HG02588 (cell line): ENCODE measurements at regions not wholly inside any gene's neighbourhood (a gene's known extent, or its start where the extent isn't known, plus 50 kb on each side); places are given as distances from the start of the nearest gene placed in this dataset.

Source experiments
- ATAC-seq: cut with Tn5 transposase; IDR thresholded peaks from one replicate; pipeline ENCODE4 v1.9.1; 2021; ENCODE audit warnings: mild to moderate bottlenecking, moderate library complexity; ENCODE audit not compliant: unreplicated experiment

DNA sequence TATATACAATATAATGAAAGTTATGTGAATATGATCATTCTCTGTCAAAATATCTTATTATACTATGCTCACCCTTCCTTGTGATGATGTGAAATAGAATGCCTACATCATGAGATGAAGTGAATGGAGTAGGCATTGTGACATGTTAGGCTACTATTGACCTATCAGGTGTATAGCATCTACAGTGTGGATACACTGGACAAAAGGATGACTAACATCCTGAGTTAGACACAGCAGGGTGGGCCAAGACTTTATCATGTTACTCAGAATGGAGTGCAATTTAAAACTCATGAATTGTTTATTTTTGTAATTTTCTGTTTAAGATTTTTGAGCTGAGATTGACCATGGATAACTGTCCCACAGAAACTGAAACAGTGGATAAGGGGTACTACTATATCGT lies 53.4 kb upstream of the NAV3 start:
- ATAC-seq: no peak

DNA sequence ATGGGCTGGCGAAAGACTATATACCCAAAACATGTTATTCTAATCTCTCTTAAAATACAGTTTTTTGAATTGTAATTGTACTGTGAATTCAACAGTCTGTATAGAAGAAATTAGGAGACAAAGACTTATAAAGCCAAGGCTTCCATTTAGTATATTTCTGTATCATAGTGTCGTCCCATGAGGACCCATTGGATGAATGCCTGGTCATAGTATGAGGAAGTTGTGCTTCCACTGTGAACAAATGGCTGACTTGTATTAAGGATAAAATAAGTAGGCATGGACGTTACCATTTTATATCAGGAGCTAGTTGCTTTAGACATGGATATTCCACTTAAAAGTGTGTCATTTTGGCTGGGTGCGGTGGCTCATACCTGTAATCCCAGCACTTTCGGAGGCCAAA lies 55.9 kb upstream of the NAV3 start:
- ATAC-seq: no peak

- ATAC-seq: no peak
These were observed 57.9 kb upstream of the NAV3 start for GRCh38 chr12:77772676-77773298.

DNA sequence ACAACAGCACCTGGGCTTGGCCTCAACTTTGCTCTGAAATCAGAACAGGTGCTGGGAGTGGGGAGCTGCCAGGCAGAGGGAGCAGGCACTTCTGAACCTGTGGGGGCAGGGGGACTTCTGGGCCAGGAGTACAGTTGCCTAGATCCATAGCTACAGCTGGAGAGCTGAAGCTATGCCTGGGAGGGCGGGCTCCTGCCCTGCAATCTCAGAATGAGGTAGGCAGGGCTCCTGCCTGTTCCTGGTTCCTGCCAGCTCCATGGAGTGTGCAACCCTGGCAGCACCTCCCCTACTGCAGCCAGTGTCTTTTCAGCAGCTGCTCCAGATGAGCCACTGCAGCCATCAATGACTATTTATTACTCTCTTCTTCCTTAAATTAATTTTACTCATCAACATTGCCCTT lies 62.1 kb upstream of the NAV3 start:
- no peak for ATAC-seq

GRCh38 chr12:77767756-77768343 lies 62.8 kb upstream of the NAV3 start:
- ATAC-seq: no peak

- ATAC-seq: no peak
These were observed 63.4 kb upstream of the NAV3 start for GRCh38 chr12:77767335-77767734.

GRCh38 chr12:77766224-77766623 lies 64.5 kb upstream of the NAV3 start:
- no peak for ATAC-seq

DNA sequence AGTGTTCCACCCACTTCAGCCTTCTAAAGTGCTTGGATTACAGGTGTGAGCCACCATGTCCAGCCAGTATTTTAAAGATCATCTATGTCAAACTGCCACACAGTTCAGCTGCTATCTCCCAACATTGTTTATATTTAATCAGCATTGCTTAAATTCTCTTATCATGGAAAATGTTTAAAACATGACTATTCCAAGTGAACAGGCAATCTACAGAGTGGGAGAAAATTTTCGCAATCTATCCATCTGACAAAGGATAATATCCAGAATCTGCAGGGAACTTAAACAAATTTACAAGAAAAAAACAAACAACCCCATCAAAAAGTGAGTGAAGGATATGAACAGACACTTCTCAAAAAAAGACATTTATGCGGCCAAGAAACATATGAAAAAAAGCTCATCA lies 69.4 kb upstream of the NAV3 start:
- no peak for ATAC-seq

GRCh38 chr12:77760271-77761025 lies 70.2 kb upstream of the NAV3 start:
- ATAC-seq: no peak

DNA sequence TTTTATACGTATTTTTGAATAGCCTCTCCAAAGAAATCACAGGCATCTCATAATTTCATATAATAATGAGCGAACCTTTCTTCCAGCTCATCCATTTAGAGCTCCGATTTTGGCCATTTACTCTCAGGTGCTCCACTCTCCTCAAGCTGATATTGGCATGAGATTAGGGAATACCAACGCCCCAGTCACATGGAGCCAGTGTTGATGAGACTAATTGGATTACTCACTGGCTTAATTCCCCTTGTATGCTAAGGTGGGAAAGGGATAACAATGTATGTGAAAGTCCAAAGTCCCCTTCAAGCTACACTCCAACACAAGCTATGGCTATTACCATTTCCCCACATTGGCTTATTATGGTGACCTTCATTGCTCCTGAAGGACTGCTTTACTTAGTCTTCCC lies 76.6 kb upstream of the NAV3 start:
- ATAC-seq: no peak

GRCh38 chr12:77751939-77752338 lies 78.8 kb upstream of the NAV3 start:
- no peak for ATAC-seq

DNA sequence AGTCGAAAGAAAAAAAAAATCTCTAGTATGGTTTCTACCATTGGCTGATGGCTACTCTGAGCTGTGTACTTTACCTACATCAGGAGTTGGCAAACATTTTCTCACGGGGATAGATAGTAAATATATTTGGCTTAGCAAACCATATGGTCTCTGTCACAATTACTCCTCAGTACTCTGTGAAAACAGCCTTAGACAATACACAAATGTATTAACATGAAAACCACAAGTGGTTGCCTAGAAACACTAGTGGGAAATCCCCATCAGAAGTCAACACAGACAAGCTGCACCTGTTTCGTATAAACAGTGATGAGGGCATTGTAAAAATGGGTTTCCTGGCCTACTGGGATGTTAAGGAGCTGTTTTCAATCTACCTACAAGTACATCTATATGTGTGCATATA lies 84.6 kb upstream of the NAV3 start:
- ATAC-seq: peak; percentile 100

GRCh38 chr12:77745624-77746023 lies 85.1 kb upstream of the NAV3 start:
- no peak for ATAC-seq

- ATAC-seq: no peak
These were observed 88.1 kb upstream of the NAV3 start for GRCh38 chr12:77742631-77743030.

DNA sequence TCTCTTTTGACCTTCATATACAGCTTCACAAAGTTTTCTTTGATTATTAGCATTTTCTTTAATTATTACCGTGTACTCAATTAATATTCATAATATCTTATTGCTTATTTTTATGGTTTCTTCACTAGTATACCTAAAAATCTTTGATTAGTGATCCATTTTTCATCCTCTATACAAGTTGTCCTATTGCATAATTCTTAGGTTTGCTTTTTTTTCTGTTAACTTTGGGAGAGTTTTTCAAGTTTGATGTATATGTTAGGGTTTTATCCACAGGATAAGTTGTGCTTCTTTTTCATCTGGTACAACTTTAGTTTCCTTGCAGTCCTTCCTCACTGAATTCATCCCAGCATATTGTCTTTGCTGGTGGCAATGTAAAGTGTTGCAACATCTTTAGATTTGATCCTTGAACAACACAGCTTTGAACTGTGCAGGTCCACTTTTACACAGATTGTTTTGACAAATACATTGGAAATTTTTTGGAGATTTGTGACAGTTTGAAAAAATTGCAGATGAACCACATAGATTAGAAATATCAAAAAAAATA lies 88.6 kb upstream of the NAV3 start:
- no peak for ATAC-seq

- no peak for ATAC-seq
These were observed 94.3 kb upstream of the NAV3 start for GRCh38 chr12:77736219-77736965.

DNA sequence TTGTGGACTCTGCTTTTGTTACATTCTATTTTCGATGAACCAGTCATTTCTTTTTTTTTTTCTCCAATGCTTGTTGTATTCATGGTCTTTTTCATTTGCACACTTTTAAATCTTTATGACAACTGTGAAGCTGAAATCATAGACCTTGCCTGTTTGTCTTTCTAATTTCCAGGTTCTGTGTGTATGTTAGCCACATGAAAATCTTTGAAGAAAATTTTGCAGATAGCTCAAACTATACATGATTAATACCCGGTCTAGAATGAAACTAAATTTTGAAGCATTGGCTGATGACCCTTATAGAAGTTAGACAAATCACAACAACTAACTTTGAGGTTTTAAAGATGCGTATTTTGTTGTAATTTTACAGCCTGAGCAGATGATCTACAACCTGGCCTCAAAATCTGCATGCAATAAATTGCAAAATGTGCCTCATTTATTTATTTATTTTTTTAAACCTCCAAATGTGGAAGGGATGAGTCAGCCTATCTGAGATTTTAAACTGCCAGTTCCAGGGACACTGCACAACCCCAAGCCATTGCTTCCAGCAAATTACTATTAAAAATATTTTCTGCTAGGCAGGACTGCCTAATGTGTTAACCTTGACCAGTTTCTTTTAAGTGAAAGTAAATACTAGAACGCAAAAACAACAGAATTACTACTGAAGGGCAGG lies 96.3 kb upstream of the NAV3 start:
- ATAC-seq: no peak

DNA sequence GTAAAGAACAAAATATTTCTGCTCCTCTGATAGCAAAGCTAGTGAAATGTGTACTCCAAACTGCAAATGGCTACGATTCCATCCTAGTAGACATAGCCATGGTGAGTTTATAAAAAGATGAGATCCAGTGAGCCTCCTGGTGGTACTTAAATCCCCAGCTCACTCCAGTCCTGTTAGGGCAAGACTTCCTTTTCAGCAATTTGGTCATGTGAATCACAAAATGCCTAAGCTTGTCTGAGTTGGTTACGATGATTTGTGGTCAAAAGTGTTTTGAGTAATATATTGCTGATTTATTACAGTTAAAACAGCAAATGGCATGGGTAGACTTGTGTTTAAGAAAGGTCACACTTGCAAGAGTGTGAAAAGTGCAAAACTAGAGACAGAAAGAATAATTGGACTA lies 102.7 kb upstream of the NAV3 start:
- no peak for ATAC-seq

- ATAC-seq: no peak
These were observed 103.2 kb upstream of the NAV3 start for GRCh38 chr12:77727442-77728001.

DNA sequence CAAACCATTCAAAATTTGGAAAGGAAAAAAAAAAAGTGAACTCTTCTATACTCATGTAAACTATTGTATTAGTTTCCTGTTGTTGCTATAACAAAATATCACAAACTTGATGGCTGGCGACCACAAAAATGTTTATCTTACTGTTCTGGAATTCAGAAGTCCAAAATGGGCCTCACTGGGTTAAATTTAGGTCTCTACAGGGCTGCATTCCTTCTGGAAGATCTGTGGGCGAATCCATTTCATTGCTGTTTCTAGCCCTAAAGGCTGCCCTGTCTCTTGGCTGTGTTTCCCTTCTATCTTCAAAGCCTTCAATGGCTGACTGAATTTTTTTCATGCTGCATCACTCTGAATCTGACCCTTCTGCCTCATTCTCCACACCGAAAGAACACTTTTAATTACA lies 105.1 kb upstream of the NAV3 start:
- ATAC-seq: no peak
